ENCODE measurements at regions not wholly inside any gene's neighbourhood (a gene's known extent, or its start where the extent isn't known, plus 50 kb on each side); places are given as distances from the start of the nearest gene placed in this dataset.

- Histone ChIP-seq H3K27ac (ENCODE audit: extremely low read length, insufficient read depth, low read length) (no peak overlapping the region), H4K20me1 (ENCODE audit: insufficient read depth, low read length) (no peaks in the 10 kb centered on the region), H3K4me3 (replicated peaks in 1 of 3; ENCODE audit: insufficient read depth in 1 of 3, low read depth in 2 of 3, low read length in 3 of 3) (no peak overlapping the region), H3K27me3 (ENCODE audit: control insufficient read depth in 1 of 2, insufficient read depth in 2 of 2, low read length in 2 of 2) (peaks cover 0 to 3% of the 10 kb centered on the region in 2 experiments; a peak in 1 of 5 replicates), H3K9ac (ENCODE audit: insufficient read depth, low read depth, low read length) (no peak overlapping the region), H3K4me1 (ENCODE audit: insufficient read depth, low read length) (no peaks in the 10 kb centered on the region), H3K4me2 (ENCODE audit: low read depth, low read length) (no peak overlapping the region), H3K9me3 (ENCODE audit: low read length) (no peaks in the 10 kb centered on the region), H3K36me3 (replicated peaks in 1 of 2; ENCODE audit: control insufficient read depth in 1 of 2, insufficient read depth in 2 of 2, low read length in 2 of 2) (no peaks in the 10 kb centered on the region), H3K79me2 (ENCODE audit: insufficient read depth, low read length) (no peaks in the 10 kb centered on the region), H2AFZ (ENCODE audit: low read length) (no peak overlapping the region)
- 2% methylated on average over 6 of the region's 6 CpGs for WGBS (ENCODE audit: low lambda C conversion rate)
- intact Hi-C loops (cut with micrococcal nuclease; ENCODE audit: unreplicated experiment) (no loop called here), in situ Hi-C loops (cut with HindIII; ENCODE audit: extremely low pct_ligation_motif_present, low pct_unique_long_range_greater_than_20kb) (loop anchor here (25.0 kb wide), 1 partner anchor 790 kb away; no protein-coding TSS in a partner anchor)
- BruUV-seq (replicated peaks), result no TSS peak
- CTCF ChIA-PET (ENCODE audit: low intra/inter-chr PET ratio, low total read pairs), result no interaction called here
- ATAC-seq (no peak), DNase-seq (ENCODE audit: low spot score) (no peak), FAIRE-seq (no peak)
- POLR2A ChIA-PET, result no interaction called here
- TF ChIP-seq HNRNPLL (IDR thresholded peaks at IDR 0.05; ENCODE audit: low read depth, low read length, poor library complexity, severe bottlenecking) (no peak), MAFK (conservative IDR thresholded peaks at IDR 0.05 in 1 of 2, IDR thresholded peaks at IDR 0.05 in 1 of 2; ENCODE audit: low read length in 2 of 2) (peak in 1 of 2 experiments; percentile 30; a peak in 1 of 4 replicates)
Observed at GRCh38 chr12:13372386-13372785, 175.9 kb downstream of the EMP1 start.

GRCh38 chr12:13371797-13372196, 175.3 kb downstream of the EMP1 start:
- WGBS (ENCODE audit: low lambda C conversion rate), result 42% methylated on average over 2 of the region's 2 CpGs
- FAIRE-seq (no peak), ATAC-seq (no peak), DNase-seq (ENCODE audit: low spot score) (no peak)
- Histone ChIP-seq H4K20me1 (ENCODE audit: insufficient read depth, low read length) (no peaks in the 10 kb centered on the region), H3K36me3 (replicated peaks in 1 of 2; ENCODE audit: control insufficient read depth in 1 of 2, insufficient read depth in 2 of 2, low read length in 2 of 2) (no peaks in the 10 kb centered on the region), H3K4me1 (ENCODE audit: insufficient read depth, low read length) (no peaks in the 10 kb centered on the region), H2AFZ (ENCODE audit: low read length) (no peak overlapping the region), H3K27me3 (ENCODE audit: control insufficient read depth in 1 of 2, insufficient read depth in 2 of 2, low read length in 2 of 2) (peaks cover 0 to 3% of the 10 kb centered on the region in 2 experiments; a peak in 1 of 5 replicates), H3K27ac (ENCODE audit: extremely low read length, insufficient read depth, low read length) (no peak overlapping the region), H3K9me3 (ENCODE audit: low read length) (no peaks in the 10 kb centered on the region), H3K4me2 (ENCODE audit: low read depth, low read length) (no peak overlapping the region), H3K9ac (ENCODE audit: insufficient read depth, low read depth, low read length) (no peak overlapping the region), H3K79me2 (ENCODE audit: insufficient read depth, low read length) (no peaks in the 10 kb centered on the region), H3K4me3 (replicated peaks in 1 of 3; ENCODE audit: insufficient read depth in 1 of 3, low read depth in 2 of 3, low read length in 3 of 3) (no peak overlapping the region)
- CTCF ChIA-PET (ENCODE audit: low intra/inter-chr PET ratio, low total read pairs), result no interaction called here
- in situ Hi-C loops (cut with HindIII; ENCODE audit: extremely low pct_ligation_motif_present, low pct_unique_long_range_greater_than_20kb) (loop anchor here (25.0 kb wide), 1 partner anchor 791 kb away; no protein-coding TSS in a partner anchor), intact Hi-C loops (cut with micrococcal nuclease; ENCODE audit: unreplicated experiment) (no loop called here)
- POLR2A ChIA-PET, result no interaction called here
- no TSS peak for BruUV-seq (replicated peaks)
- TF ChIP-seq MATR3 (CRISPR knock-in tag; IDR thresholded peaks at IDR 0.05) (no peak), MTF1 (CRISPR knock-in tag; IDR thresholded peaks at IDR 0.05) (no peak)

Measured in HepG2 (cell line).